Activated CD4-positive, alpha-beta T cell treated with anti-CD3 and anti-CD28 coated beads for 4 hours (primary cell): ENCODE measurements at regions not wholly inside any gene's neighbourhood (a gene's known extent, or its start where the extent isn't known, plus 50 kb on each side); places are given as distances from the start of the nearest gene placed in this dataset.

Source experiments
- DNase-seq, 2 donors: peaks; one replicate each; pipeline ENCODE4 v3.0.0-alpha.2; 2020

DNA sequence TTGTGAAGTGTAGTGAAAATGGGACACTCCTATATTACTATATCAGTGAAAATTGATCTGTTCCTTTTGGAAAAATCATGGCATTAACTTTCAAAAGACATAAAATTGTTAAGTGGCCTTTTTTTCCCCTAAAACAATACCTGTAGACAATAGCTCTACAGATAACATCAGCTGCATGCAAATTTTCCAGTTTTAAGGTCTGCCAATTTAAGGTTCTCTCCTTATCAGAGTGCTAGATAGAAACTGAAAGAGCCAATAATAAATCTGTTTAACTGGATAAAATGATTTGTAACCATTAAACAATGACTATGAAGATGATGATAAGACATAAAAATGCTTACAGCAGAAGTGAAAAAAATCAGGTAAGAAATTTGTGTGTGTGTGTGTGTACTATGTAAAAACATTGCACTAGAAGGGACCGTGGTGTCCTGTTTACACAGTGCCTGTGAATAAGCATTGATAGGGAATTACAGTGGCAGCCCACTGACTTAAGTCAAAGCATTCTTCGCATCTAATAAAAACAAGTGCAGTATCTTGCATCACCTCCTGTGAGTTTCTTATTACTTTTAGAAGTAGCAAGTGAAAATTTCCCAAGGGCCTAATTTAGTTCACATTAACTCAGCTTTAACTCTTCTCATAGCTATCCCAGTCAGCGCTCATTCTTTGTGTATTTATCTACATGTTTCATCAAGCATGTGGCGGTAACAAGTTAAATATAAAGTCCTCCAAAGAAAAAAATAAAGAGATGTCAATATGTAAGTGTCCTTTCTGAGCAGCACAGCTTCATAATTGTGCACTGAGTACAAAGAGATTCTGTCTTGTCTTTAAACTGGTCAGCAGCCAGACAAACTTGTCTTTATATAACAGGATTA is 261.9 kb downstream of the ARL4A start:
- DNase-seq: no peak

DNA sequence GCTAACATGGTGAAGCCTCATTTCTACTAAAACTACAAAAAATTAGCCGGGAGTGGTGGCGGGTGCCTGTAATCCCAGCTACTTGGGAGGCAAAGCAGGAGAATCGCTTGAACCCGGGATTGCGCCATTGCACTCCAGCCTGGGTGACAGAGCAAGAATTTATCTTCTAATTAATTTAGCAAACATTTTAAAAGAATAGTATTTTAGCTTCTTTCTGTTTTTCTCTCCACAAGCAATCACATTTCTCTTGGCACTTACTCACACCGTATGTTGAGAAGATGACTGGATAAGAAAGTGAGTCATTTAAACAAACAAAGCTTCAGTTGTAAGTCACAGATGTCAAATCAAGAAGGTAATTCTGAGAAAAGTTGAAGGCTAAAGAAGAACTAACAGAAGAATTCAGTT is 264.0 kb downstream of the ARL4A start:
- DNase-seq: no peak

DNA sequence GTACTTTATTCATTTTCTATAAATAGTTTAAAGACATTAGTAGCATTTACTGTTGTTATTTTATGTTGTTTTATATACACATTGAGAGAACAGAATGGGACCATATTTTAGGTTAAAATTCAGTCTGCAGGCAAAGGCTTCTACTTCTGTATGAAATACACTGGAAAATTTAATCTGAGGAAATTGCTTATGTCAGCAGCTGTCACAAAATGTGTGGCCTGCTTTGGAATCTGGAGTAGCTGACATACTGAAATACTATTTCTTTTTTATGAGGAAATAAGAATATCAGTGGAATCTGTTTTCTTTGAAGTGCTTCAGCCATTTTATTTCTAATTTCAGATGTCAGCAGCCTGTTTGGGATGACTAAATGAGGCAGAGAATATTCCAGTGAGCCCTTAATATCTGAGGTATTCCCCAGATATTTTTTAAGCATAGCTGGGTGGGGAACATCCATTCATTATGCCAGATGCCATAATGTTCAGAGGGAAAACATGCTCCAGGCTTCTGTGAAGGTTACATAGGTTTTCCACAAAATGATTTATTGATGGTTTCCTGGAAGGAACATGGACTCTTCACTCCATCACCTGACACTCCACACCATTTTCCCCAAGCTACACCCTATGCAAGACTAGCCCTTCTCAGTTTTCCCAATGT is 267.1 kb downstream of the ARL4A start:
- DNase-seq: no peak

- DNase-seq: no peak
These were observed 270.1 kb downstream of the ARL4A start for GRCh38 chr7:12957487-12957886.

- no peak for DNase-seq
These were observed 274.6 kb downstream of the ARL4A start for GRCh38 chr7:12961910-12962480.

GRCh38 chr7:12963435-12963834 is 276.0 kb downstream of the ARL4A start:
- DNase-seq: no peak

- DNase-seq: no peak
These were observed 277.4 kb downstream of the ARL4A start for GRCh38 chr7:12964836-12965235.

DNA sequence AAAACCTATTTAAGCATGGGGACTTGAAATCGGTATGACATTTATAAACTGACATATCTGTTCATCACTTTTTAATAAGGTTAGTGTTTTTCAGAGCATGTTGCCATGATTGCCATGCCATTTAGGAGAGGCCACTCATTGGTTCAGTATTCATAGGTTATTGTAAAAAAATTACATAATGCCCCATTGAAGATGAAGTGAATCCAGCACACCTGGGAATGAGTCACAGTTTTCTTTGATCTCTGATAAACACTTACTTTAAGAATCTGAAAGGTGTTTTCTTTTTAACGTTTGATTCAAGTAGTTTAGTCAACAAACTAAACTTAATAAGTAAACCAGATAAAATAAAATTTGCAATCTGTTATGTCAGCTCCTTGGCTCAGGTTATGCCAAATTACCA is 278.3 kb downstream of the ARL4A start:
- no peak for DNase-seq

- no peak for DNase-seq
These were observed 279.9 kb downstream of the ARL4A start for GRCh38 chr7:12967322-12967721.

DNA sequence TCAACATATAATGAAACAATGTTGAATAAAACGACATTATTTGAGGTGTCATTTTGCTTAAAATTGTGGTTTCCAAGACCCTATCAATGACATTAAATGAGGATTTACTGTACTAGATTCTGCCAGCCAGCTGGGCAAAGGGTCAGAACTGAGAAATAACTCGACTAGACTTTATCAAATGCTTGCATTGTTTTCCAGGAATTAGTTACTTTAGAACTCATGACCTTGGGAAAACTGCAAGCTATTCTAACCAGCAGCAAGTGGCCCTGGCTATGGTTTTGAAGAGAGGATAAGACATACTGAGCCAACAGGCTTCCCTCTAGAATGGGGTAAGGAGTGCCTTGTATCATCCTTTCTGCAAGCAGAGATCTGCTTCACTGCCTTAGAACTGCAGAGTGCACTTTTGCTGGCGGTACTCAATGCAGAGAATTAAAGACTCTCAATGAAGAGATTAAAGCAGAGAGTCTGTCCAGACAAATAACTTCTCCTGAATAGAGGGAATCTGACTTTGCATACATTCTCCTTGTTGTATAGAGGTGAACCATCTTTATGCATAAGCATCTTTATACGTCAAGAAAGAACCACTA is 281.5 kb downstream of the ARL4A start:
- DNase-seq: no peak

DNA sequence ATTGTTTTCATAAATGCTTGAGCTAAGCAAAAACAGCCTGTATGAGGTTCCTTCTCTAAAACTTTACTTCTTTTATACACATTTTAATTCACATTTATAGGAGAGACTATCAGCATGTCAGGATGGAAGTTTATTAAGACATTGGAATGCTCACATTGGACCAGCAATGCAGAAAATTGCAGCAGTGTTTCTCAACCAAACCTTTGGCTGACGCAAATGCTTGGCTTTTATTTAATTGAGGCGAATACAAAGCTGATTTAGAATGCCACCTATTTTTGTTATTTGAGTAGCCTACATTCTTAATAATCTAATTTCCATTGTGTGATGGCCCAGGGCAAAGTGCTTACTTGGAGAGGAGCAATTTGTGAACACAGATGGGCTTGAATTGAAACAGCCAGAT is 283.2 kb downstream of the ARL4A start:
- no peak for DNase-seq

GRCh38 chr7:12974451-12975166 is 287.2 kb downstream of the ARL4A start:
- DNase-seq: no peak

- DNase-seq: no peak
These were observed 288.0 kb downstream of the ARL4A start for GRCh38 chr7:12975412-12975811.

DNA sequence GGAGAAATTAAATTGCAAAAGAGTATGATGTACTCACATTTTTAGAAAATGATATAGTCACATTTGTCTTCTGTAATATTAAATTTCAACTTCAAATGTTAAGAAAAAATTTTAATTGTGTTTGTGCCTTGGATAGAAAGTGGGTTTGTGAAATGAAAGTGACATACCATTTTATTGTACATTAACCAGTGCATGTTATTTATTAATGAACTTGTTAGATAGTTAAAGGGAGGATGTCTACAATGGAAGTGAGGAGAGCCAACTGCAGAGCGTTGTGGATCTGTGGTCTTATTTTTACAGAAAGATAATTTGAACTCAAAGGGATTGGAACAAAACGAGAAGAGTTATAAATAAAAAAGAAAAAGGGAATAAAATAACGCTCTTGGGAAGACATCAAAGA is 291.7 kb downstream of the ARL4A start:
- DNase-seq: no peak

GRCh38 chr7:12982178-12982577 is 294.7 kb downstream of the ARL4A start:
- no peak for DNase-seq

DNA sequence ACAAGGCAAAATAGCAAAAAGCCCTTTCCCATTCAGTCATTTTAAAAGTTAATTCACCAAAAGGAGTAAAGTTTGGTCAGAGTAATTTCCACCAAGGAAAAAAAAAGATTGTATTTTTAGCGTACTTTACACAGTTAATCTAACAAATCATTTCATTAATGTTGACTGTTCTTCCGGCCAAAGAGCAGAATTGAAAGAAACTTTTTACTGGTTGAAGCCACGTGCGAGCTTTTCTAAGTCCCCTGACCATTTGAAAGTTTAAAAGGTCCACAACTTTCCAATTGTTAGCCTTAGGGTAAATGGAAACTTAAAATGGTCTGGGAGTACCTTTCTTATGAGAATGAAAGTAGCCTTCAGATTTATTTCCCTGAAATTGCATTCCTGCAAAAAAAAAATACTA is 296.7 kb downstream of the ARL4A start:
- no peak for DNase-seq

DNA sequence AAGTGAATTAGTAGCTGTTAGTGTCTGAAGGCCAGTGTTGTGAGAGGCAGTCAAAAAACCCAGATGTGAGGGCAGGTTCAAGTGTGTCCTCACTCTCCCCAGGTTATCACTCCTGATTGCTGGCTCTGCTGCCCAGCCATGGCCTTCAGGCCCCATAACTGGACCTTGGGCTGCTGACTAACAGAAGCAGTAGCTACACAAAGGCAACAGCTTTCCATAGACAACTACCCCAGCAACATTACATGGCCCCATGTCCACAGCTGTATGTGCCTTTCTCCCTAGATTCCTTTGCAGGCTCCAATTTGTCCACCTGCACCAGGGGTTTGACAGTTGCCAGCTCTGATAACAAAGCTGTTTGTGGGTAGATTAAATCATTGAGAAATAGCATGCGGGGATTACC is 297.8 kb downstream of the ARL4A start:
- no peak for DNase-seq

- no peak for DNase-seq
These were observed 298.3 kb downstream of the ARL4A start for GRCh38 chr7:12985752-12986151.

- DNase-seq: no peak
These were observed 299.8 kb downstream of the ARL4A start for GRCh38 chr7:12987238-12987637.

DNA sequence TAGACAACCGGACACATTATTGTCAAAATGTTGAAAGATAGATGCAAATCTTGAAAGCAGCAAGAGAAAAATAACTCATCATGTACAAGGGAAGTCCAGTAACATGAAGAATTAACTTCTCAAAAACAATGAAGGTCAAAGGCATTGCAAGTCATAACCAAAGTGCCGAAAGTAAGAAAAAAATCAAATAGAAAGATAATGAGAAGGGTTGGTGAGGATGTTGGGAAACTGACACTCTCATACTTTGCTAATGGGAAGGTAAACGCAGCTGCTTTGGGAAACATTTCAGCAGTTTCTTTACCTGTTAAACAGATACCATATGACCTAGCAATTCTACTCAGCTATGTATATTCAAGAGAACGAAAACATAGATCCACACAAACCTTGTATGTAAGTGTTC is 303.0 kb downstream of the ARL4A start:
- DNase-seq: no peak

DNA sequence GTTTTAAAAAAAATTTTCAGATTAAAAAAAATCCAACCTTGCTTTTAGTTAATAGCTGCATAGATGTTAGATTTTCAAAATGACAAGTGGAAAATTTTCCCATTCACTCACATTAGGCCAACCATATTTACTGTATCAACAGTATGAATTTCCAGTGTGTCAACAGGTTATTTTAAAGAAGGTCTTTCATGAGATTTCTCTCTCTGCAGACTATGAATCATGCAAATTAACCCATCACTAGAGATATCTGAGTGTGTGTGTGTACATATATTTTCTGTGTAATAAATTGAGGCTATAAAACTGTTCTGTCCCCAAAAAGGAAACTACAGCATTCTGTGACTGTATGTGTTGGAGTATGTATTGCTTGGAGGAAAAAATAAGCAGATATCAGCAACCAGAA is 305.6 kb downstream of the ARL4A start:
- DNase-seq: no peak

GRCh38 chr7:12995912-12996469 is 308.6 kb downstream of the ARL4A start:
- DNase-seq: no peak

- DNase-seq: no peak
These were observed 319.9 kb downstream of the ARL4A start for GRCh38 chr7:13007331-13007730.
